Caco-2 (cell line): ENCODE measurements at regions not wholly inside any gene's neighbourhood (a gene's known extent, or its start where the extent isn't known, plus 50 kb on each side); places are given as distances from the start of the nearest gene placed in this dataset.

Source experiments
- BruUV-seq: library from RNA; stranded (reverse); fragments of 400-500 nt; replicated peaks from 2 replicates; lab custom pipeline; 2021; lab: Mats Ljungman, UMichigan
- CTCF ChIA-PET: fragments of 300-600 bp; sonication (Branson Sonifier 250); formaldehyde crosslinking; loops from one replicate; lab custom pipeline; 2022; ENCODE audit warnings: antibody characterized with exemption; lab: Charles Lee
- POLR2A ChIA-PET: fragments of 300-600 bp; sonication (Branson Sonifier 250); formaldehyde crosslinking; loops from one replicate; lab custom pipeline; 2022; ENCODE audit warnings: antibody characterized with exemption; lab: Charles Lee
- DNase-seq, 2 experiments: peaks; one replicate each; pipeline versions ENCODE4 v3.0.0 to v3.0.0-alpha.2; 2020 to 2022
- H3K27me3 ChIP-seq: replicated peaks from 2 replicates; pipeline ENCODE4 v1.6.0; 2011; ENCODE audit warnings: low read length; ENCODE audit not compliant: control insufficient read depth, insufficient read depth
- H3K36me3 ChIP-seq: 2 replicates; pipeline ENCODE4 v1.5.1; 2011; ENCODE audit warnings: low read length; ENCODE audit not compliant: control insufficient read depth, insufficient read depth
- H3K4me1 ChIP-seq: fragments of 250-450 bp; sonication (Bioruptor Pico); 2 replicates; pipeline ENCODE4 v1.5.1; 2020; ENCODE audit warnings: mild to moderate bottlenecking
- H3K4me3 ChIP-seq: 2 replicates; pipeline ENCODE4 v1.5.1; 2011; ENCODE audit warnings: low read depth, mild to moderate bottlenecking, control low read depth, low read length
- H3K9me3 ChIP-seq: fragments of 250-450 bp; sonication (Bioruptor Pico); 2 replicates; pipeline ENCODE4 v1.5.1; 2020; ENCODE audit warnings: mild to moderate bottlenecking, moderate library complexity
- H3K27ac Mint-ChIP-seq: one replicate; pipeline ENCODE4 v1.8.0; 2022; ENCODE audit warnings: mixed read lengths; ENCODE audit not compliant: unreplicated experiment
- H3K27me3 Mint-ChIP-seq: one replicate; pipeline ENCODE4 v1.8.0; 2022; ENCODE audit warnings: mixed read lengths; ENCODE audit not compliant: insufficient read depth, unreplicated experiment
- H3K36me3 Mint-ChIP-seq: one replicate; pipeline ENCODE4 v1.8.0; 2022; ENCODE audit warnings: mild to moderate bottlenecking, mixed read lengths; ENCODE audit not compliant: insufficient read depth, unreplicated experiment
- H3K4me1 Mint-ChIP-seq: one replicate; pipeline ENCODE4 v1.8.0; 2022; ENCODE audit warnings: low read depth, mixed read lengths; ENCODE audit not compliant: unreplicated experiment
- H3K4me3 Mint-ChIP-seq: one replicate; pipeline ENCODE4 v1.8.0; 2022; ENCODE audit warnings: mild to moderate bottlenecking, moderate library complexity, mixed read lengths; ENCODE audit not compliant: unreplicated experiment
- H3K9me3 Mint-ChIP-seq: one replicate; pipeline ENCODE4 v1.8.0; 2022; ENCODE audit warnings: mixed read lengths; ENCODE audit not compliant: unreplicated experiment
- CTCF ChIP-seq, 2 experiments: fragments of 200-600 bp in 1 of 2; IDR thresholded peaks; 1 replicate in 1 of 2; 2 replicates in 1 of 2; pipeline versions ENCODE4 v1.5.1 to v1.8.0; 2011 to 2022; ENCODE audit warnings: antibody characterized with exemption in 1 of 2, control low read depth in 1 of 2, inconsistent platforms in 1 of 2, low read depth in 1 of 2, low read length in 1 of 2, mild to moderate bottlenecking in 1 of 2, moderate library complexity in 1 of 2; ENCODE audit not compliant: insufficient read depth in 1 of 2, severe bottlenecking in 1 of 2, unreplicated experiment in 1 of 2
- intact Hi-C: fragments of 100-400 bp; cut with micrococcal nuclease; formaldehyde crosslinking; loops from one replicate; pipeline ENCODE4 v1.10.0; 2022; ENCODE audit not compliant: unreplicated experiment

- H3K4me3 ChIP-seq, result no peak overlapping the region
- no peak for TF ChIP-seq CTCF (IDR thresholded peaks at IDR 0.05; ENCODE audit: insufficient read depth in 1 of 2, low read depth in 1 of 2, low read length in 1 of 2, severe bottlenecking in 1 of 2, unreplicated experiment in 1 of 2)
- CTCF ChIA-PET, result interaction anchor here (2.3 kb wide), 1 partner anchor 55 kb away, joined by 9 read pairs; no protein-coding TSS in a partner anchor
- H3K9me3 Mint-ChIP-seq, result no peaks in the 10 kb centered on the region
- no peaks in the 10 kb centered on the region for H3K36me3 Mint-ChIP-seq
- H3K4me3 Mint-ChIP-seq, result no peak overlapping the region
- H3K9me3 ChIP-seq, result no peaks in the 10 kb centered on the region
- peaks cover 8% of the 10 kb centered on the region for H3K4me1 Mint-ChIP-seq
- peaks cover 29% of the 10 kb centered on the region for H3K4me1 ChIP-seq
- DNase-seq, result no peak
- H3K27ac Mint-ChIP-seq, result no peak overlapping the region
- no peaks in the 10 kb centered on the region for H3K27me3 ChIP-seq
- intact Hi-C loops, result no loop called here
- POLR2A ChIA-PET, result interaction anchor here (0.6 kb wide), 1 partner anchor 75 kb away, joined by 3 read pairs; no protein-coding TSS in a partner anchor
- H3K27me3 Mint-ChIP-seq, result no peaks in the 10 kb centered on the region
- BruUV-seq, result no TSS peak
- H3K36me3 ChIP-seq, result no peaks in the 10 kb centered on the region
These were observed 67.9 kb upstream of the MACF1 start for GRCh38 chr1:39136638-39137037.

- Mint-ChIP-seq H3K9me3 (no peaks in the 10 kb centered on the region), H3K27me3 (no peaks in the 10 kb centered on the region), H3K4me3 (no peak overlapping the region), H3K27ac (no peak overlapping the region), H3K4me1 (peaks cover 15% of the 10 kb centered on the region), H3K36me3 (peaks cover 1% of the 10 kb centered on the region)
- H3K27me3 ChIP-seq, result no peaks in the 10 kb centered on the region
- no peak for TF ChIP-seq CTCF (IDR thresholded peaks at IDR 0.05; ENCODE audit: insufficient read depth in 1 of 2, low read depth in 1 of 2, low read length in 1 of 2, severe bottlenecking in 1 of 2, unreplicated experiment in 1 of 2)
- H3K4me1 ChIP-seq, result peaks cover 20% of the 10 kb centered on the region
- ChIA-PET POLR2A (no interaction called here), CTCF (interaction anchor here (0.6 kb wide), 1 partner anchor 10 kb away, joined by 3 read pairs; no protein-coding TSS in a partner anchor)
- no peak overlapping the region for H3K4me3 ChIP-seq
- no peaks in the 10 kb centered on the region for H3K9me3 ChIP-seq
- intact Hi-C loops, result no loop called here
- DNase-seq, result no peak
- H3K36me3 ChIP-seq, result no peaks in the 10 kb centered on the region
- no TSS peak for BruUV-seq
These were observed 64.7 kb upstream of the MACF1 start for GRCh38 chr1:39139723-39140360.

GRCh38 chr1:39141925-39142324 lies 62.6 kb upstream of the MACF1 start:
- DNase-seq, result peak; percentile 14 to 29
- H3K4me1 ChIP-seq, result peaks cover 28% of the 10 kb centered on the region

More at GRCh38 chr1:39141925-39142324, 62.6 kb upstream of the MACF1 start:
- TF ChIP-seq CTCF (IDR thresholded peaks at IDR 0.05; ENCODE audit: insufficient read depth in 1 of 2, low read depth in 1 of 2, low read length in 1 of 2, severe bottlenecking in 1 of 2, unreplicated experiment in 1 of 2), result no peak
- Histone ChIP-seq H3K4me3 (no peak overlapping the region), H3K27me3 (no peaks in the 10 kb centered on the region), H3K36me3 (no peaks in the 10 kb centered on the region), H3K9me3 (no peaks in the 10 kb centered on the region)
- H3K27me3 Mint-ChIP-seq, result no peaks in the 10 kb centered on the region
- ChIA-PET CTCF (interaction anchor here (1.3 to 1.7 kb wide), 4 partner anchors 9 to 51 kb away, joined by 3 to 8 read pairs (median 4); no protein-coding TSS in a partner anchor), POLR2A (no interaction called here)
- H3K9me3 Mint-ChIP-seq, result peaks cover 2% of the 10 kb centered on the region
- peaks cover 26% of the 10 kb centered on the region for H3K4me1 Mint-ChIP-seq
- H3K4me3 Mint-ChIP-seq, result peak overlapping the region; percentile 20
- H3K36me3 Mint-ChIP-seq, result peaks cover 4% of the 10 kb centered on the region
- H3K27ac Mint-ChIP-seq, result peak overlapping the region; percentile 37
- intact Hi-C loops, result loop anchor here (1.0 kb wide), 1 partner anchor 16 kb away; no protein-coding TSS in a partner anchor
- BruUV-seq, result no TSS peak
